ENCODE measurements at regions not wholly inside any gene's neighbourhood (a gene's known extent, or its start where the extent isn't known, plus 50 kb on each side); places are given as distances from the start of the nearest gene placed in this dataset.

- DNase-seq (ENCODE audit: low spot score) = no peak
Measured at GRCh38 chr10:33812586-33812985, 478.1 kb upstream of the NRP1 start.

- DNase-seq (ENCODE audit: low spot score) = no peak
Measured at GRCh38 chr10:33810986-33811385, 476.5 kb upstream of the NRP1 start.

DNA sequence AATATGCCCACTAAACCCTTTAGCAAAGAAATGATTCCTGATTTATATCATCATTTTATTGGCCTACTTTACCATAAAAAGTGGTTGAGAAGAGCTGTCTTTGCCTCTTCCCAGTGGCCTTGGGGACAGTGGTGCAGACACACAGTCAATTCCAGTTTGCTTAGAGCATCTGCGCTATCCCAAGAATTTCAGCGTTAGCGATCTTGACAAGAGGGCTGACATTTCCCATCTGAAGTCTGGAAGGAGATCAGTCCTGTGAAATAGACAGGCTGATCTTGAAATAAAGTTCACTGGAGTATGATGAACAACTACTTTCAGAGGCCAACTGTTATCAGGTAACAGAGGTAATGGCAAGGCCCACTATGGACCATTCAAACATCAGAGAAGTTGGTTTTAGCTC lies 475.3 kb upstream of the NRP1 start:
- no peak for DNase-seq (ENCODE audit: low spot score)

- DNase-seq (ENCODE audit: low spot score) = no peak
Measured at GRCh38 chr10:33808475-33808874, 474.0 kb upstream of the NRP1 start.

- DNase-seq (ENCODE audit: low spot score) = no peak
Measured at GRCh38 chr10:33807531-33808359, 473.3 kb upstream of the NRP1 start.

- no peak for DNase-seq (ENCODE audit: low spot score)
Measured at GRCh38 chr10:33805831-33806230, 471.4 kb upstream of the NRP1 start.

DNA sequence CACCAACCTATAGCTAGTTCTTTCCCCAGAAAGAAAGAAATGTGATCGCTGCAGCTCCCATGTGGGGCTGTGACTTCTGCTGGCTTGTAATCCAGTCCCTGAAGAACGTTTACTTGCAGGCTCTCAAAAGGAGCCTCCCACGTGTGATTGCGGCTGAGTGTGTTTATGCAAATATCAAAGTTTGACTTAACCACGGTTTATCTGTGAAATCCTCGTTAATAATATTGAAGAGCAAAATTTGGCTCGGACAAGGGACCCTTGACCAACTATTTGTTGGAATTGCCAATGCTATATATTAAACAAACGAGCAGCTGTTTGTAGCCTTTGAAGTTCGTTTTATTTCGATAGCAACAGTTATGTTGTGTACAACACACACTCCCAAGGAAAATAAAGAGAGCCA lies 470.1 kb upstream of the NRP1 start:
- DNase-seq (ENCODE audit: low spot score) = no peak

DNA sequence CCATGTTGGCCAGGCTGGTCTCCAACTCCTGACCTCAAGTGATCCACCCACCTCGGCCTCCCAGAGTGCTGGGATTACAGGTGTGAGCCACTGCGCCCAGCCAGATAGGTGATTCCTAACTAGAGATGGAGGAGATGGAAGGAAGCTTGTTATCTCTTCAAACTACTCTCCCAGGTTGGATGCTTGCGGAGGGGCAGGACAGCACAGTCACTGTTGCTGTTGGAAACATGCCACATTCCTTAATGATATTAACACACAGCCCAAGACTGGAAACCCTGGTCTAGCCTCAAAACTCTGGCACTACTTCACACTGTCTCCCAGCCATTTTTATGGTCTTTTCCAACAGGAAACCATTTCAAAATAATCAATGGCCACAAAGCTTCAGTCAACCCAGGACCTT lies 468.8 kb upstream of the NRP1 start:
- no peak for DNase-seq (ENCODE audit: low spot score)

- no peak for DNase-seq (ENCODE audit: low spot score)
Measured at GRCh38 chr10:33802566-33802965, 468.1 kb upstream of the NRP1 start.

GRCh38 chr10:33801705-33802104 lies 467.2 kb upstream of the NRP1 start:
- DNase-seq (ENCODE audit: low spot score) = no peak

DNA sequence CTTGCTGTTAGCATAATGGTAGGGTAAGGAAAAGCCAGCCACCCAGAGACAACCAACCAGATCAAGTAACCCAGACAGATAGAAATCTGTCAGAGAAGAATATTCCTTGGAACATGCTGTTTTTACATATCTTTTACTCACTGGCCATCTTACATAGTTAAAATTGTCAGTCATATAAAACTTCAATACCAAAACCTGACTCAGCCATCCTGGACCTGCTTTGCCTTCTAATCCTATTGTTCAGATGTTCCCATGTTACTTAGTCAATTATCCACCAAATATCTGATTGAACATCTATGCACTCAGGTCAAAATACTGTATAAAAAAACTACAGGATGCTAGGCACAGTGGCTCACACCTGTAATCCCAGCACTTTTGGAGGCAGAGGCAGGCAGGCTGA lies 466.5 kb upstream of the NRP1 start:
- no peak for DNase-seq (ENCODE audit: low spot score)

DNA sequence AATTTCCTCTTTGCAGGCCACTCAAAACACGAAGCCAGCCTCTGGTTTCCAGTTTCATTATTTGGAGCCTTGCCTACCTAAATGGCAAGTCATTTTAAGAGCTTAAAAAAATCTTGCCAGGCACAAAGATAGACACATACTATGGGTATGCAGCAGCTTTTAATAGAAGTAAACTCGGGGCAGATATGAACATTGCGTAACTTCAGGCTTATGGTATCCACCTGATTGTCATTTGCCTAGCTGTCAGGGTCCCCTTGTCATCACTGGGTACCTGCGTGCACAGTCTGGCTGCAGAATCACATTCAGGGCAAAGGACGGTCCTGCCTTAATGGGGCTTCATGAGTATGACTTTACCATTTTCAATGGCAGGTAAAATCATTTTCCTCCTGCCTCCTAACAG lies 466.1 kb upstream of the NRP1 start:
- DNase-seq (ENCODE audit: low spot score) = no peak

GRCh38 chr10:33799944-33800323 lies 465.5 kb upstream of the NRP1 start:
- no peak for DNase-seq (ENCODE audit: low spot score)

GRCh38 chr10:33799281-33799943 lies 464.9 kb upstream of the NRP1 start:
- no peak for DNase-seq (ENCODE audit: low spot score)

GRCh38 chr10:33798754-33799153 lies 464.3 kb upstream of the NRP1 start:
- DNase-seq (ENCODE audit: low spot score) = no peak

DNA sequence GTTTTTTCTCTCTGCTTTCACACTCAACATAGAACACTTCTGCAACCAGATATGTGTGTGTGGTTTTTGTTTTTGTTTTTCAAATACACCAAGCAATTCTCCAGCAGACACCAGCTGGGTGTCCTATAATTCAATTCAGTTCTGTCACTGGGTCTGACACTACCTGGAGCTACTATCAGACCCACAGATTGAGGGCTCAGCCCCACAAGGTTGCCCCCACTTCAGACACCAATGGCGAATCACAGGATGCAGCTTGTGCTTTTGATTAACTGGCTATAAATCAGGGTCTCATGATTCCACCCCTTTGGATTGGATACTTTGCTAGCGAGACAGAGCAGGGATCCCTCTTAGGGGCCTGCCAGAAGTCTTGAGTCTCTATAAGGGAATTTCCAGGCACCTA lies 462.2 kb upstream of the NRP1 start:
- DNase-seq (ENCODE audit: low spot score) = no peak

GRCh38 chr10:33795529-33795928 lies 461.1 kb upstream of the NRP1 start:
- DNase-seq (ENCODE audit: low spot score) = no peak

DNA sequence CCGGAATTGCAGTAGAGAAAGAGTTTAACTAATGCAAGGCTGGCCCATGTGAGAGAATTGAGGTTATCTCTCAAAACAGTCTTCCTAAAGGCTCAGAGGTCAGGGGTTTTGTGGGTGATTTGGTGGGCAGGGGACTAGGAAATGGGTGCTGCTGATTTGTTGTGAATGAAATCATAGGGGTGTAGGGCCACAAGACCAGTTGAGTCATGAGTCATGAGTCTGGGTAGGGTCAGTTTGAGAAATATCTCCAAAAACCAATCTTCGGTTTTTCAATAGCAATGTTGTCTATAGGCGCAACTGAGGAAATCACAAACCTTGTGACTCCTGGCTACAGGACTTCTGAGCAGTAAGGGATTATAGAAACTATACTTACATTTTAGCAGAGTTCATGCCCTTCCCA lies 460.0 kb upstream of the NRP1 start:
- no peak for DNase-seq (ENCODE audit: low spot score)

DNA sequence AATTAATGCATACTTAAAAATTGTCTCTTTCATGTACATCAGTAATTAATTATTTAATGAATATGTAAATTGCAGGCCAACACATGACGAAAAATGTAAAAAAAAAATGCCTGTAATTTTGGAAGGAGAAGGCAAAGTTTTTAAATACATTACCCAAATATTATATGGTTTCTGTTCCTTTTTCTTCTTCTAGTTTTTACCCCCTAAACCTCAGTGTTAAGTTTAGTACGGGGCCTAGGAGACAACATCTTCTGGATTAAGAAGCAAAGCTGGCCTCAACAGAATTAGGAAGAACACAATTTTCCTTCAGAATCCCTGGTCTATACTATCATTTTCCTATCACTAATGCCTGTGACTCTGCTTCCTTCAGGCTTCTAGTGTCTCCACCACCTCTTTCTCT lies 459.3 kb upstream of the NRP1 start:
- DNase-seq (ENCODE audit: low spot score) = no peak

DNA sequence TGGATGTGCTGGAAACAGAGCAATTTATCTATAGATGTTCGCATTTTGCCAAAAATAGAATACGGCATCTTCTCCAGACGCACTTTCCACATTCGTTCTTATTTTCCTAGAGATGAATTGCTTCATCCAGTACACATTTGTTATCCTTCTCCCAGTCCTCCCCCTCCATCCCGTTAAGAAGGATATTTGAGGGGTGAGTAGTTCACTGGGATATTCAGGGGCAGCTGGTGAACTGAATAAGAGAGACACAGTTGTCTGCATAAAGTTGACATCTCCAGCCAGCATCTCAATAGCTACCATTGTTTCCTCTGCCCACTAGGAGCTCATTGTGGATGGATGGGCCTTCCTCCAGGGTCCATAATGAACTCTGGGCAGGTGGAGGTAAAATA lies 456.8 kb upstream of the NRP1 start:
- no peak for DNase-seq (ENCODE audit: low spot score)

DNA sequence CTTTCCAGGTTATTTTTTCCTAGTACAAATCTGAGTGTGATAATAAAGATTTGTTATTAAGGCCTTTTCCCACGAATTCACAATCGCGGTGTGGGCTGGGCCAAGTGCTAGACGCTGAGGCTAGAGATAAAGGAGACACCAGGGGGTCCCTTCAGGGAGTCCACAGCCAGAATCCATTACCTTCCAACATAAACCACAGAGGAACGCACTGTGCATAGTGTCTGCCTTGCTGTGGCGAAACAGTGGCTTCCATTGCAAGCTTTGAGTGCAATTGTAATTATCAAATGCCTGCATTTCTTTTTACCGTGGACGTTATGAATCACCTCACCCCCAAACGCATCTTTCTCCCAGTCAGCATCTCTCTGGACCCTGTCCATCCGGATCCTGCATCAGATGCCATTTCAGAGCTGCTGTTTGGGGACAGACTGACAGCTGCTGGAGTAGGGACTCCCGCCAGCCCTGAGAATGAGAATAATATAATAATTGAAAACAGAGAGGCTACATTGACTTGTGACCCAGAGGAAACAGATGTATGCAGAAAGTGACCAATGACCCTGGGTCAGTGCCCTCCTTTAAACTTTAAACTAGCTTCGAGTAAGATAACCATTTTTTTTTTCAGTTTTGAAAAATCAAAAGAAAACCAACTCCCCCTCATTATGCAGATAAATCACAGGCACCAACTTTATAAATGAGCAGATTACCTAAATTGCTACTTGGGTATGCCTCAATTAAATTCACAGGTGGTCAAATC lies 456.2 kb upstream of the NRP1 start:
- DNase-seq (ENCODE audit: low spot score) = no peak

GRCh38 chr10:33783557-33783956 lies 449.1 kb upstream of the NRP1 start:
- no peak for DNase-seq (ENCODE audit: low spot score)

DNA sequence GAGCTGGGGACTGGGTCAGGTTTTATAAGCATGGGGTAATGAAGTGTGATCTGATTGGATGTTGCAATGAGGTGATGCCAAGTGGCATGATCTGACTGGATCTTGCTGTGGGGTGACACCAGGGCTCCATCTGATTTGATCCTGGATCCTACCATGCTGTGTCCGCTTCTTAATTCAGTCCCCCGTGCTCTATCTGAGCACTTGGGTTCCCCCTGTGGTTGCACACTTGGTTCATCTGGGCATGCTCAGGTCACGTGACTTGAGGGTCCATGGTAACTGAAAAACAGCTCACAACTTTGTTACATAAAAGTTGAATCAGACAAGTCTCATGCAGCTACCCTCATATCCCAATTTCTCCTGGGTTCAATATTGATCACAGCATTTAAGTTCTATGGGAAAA lies 448.6 kb upstream of the NRP1 start:
- DNase-seq (ENCODE audit: low spot score) = no peak
